ENCODE measurements at regions not wholly inside any gene's neighbourhood (a gene's known extent, or its start where the extent isn't known, plus 50 kb on each side); places are given as distances from the start of the nearest gene placed in this dataset.
"Not testable (repeated sequence)": the region's sequence is repeated elsewhere in the genome, so short reads cannot be mapped to it uniquely, and the experiment has no call there.

DNA sequence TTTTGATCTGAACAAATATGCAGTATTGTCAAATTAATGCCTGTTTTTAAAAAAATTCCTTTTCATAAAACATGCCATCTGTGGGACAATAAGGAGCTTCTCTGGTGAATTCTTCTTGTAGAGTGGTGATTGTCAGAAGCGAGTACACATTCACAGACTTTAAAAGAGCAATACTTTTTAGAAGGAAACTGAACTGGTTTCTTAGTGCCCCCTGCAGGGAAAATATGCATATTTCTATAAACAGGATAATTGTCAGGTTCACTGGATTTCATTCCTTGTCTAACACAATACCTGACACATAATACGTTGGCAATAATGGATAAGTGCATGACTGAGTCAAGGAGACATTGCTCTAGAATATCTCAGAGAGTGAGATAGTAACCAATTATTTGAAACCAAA, 133.7 kb downstream of the KIF4B start:
- Histone ChIP-seq H3K27ac (ENCODE audit: low read length) (no peak overlapping the region), H3K9ac (ENCODE audit: low read depth, low read length) (no peak overlapping the region), H3K27me3 (ENCODE audit: insufficient read depth, low read length) (no peaks in the 10 kb centered on the region), H3K4me1 (ENCODE audit: insufficient read depth, low read length) (peaks cover 7% of the 10 kb centered on the region), H3K9me3 (ENCODE audit: insufficient read depth, low read depth, low read length) (no peaks in the 10 kb centered on the region), H3K36me3 (ENCODE audit: insufficient read depth, low read depth, low read length) (no peaks in the 10 kb centered on the region), H3K4me3 (ENCODE audit: low read length) (no peak overlapping the region)

DNA sequence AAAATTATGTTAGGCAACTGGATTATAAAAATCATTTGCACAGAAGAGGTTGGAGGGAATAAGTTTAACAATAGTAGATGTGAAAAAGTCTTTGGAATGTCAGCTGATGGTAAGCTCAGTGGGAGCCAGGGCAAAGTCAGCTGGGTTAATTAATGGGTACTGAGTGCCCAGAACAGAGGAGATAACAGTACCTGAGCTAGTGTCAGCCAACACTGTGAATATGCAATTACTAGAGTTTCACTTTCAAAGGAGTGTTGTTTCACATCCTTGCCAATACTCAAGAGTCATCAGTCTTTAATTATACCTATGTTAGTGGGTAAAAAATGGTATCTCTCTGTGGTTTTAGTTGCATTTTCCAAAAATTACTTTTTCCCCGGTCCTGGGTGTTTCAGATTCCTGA, 135.1 kb downstream of the KIF4B start:
- H3K9ac ChIP-seq (ENCODE audit: low read depth, low read length), result no peak overlapping the region

DNA sequence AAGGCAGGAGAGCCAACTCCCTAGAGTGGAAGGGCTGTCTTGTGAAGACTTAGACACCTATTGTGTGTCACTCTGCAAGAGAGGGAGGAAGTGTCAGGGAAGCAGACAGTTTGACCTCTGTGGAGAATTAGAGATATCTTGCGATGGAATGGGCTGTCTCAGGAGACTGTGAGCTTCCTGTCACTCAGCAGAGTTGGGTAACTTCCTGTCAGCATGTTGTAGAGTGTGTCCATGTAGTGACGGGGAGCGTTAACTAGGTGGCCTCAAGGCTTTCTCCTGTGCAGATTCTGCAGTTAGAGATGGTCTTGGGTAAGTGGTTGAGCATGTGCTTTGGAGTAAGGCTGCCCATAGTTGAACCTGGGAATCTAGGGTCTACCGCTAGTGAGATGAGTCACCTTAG, 136.5 kb downstream of the KIF4B start:
- Histone ChIP-seq H3K27me3 (ENCODE audit: insufficient read depth, low read length) (no peaks in the 10 kb centered on the region), H3K4me1 (ENCODE audit: insufficient read depth, low read length) (peaks cover 7% of the 10 kb centered on the region), H3K36me3 (ENCODE audit: insufficient read depth, low read depth, low read length) (no peaks in the 10 kb centered on the region), H3K9ac (ENCODE audit: low read depth, low read length) (no peak overlapping the region), H3K27ac (ENCODE audit: low read length) (no peak overlapping the region), H3K9me3 (ENCODE audit: insufficient read depth, low read depth, low read length) (no peaks in the 10 kb centered on the region), H3K4me3 (ENCODE audit: low read length) (no peak overlapping the region)

More for the DNA sequence above, 135.1 kb downstream of the KIF4B start:
- Histone ChIP-seq H3K4me1 (ENCODE audit: insufficient read depth, low read length) (peaks cover 7% of the 10 kb centered on the region), H3K27me3 (ENCODE audit: insufficient read depth, low read length) (no peaks in the 10 kb centered on the region), H3K27ac (ENCODE audit: low read length) (no peak overlapping the region), H3K36me3 (ENCODE audit: insufficient read depth, low read depth, low read length) (no peaks in the 10 kb centered on the region), H3K4me3 (ENCODE audit: low read length) (no peak overlapping the region), H3K9me3 (ENCODE audit: insufficient read depth, low read depth, low read length) (no peaks in the 10 kb centered on the region)

DNA sequence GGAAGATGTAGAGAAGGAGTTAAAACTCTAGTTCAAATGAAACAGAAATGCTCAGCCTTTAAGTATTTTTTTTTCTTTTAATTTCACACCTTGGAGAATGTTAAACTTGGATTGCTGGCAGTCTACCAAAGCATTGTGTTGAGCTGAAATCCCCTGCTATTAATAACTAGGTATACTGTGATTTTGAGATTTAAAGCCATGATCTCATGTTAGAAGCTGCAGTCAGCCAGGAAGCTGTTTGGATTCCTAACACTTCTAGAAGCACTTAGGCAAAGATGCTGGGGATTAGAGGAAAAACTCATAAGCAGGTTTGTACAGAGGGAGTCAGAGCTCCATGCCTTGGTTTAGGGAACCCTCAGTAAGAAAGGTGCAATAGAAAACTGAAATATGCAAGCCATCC, 141.4 kb downstream of the KIF4B start:
- Histone ChIP-seq H3K9me3 (ENCODE audit: insufficient read depth, low read depth, low read length) (no peaks in the 10 kb centered on the region), H3K4me1 (ENCODE audit: insufficient read depth, low read length) (no peaks in the 10 kb centered on the region), H3K9ac (ENCODE audit: low read depth, low read length) (no peak overlapping the region), H3K27me3 (ENCODE audit: insufficient read depth, low read length) (no peaks in the 10 kb centered on the region), H3K27ac (ENCODE audit: low read length) (no peak overlapping the region), H3K36me3 (ENCODE audit: insufficient read depth, low read depth, low read length) (no peaks in the 10 kb centered on the region), H3K4me3 (ENCODE audit: low read length) (no peak overlapping the region)

DNA sequence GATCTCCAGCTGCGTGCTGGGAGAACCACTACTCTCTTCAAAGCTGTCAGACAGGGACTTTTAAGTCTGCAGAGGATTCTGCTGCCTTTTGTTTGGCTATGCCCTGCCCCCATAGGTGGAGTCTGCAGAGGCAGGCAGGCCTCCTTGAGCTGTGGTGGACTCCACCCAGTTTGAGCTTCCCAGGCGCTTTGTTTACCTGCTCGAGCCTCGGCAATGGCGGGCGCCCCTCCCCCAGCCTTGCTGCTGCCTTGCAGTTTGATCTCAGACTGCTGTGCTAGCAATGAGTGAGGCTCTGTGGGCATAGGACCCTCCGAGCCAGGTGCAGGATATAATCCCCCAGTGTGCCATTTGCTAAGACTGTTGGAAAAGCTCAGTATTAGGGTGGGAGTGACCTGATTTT, 149.5 kb downstream of the KIF4B start:
- H3K4me3 ChIP-seq (ENCODE audit: low read length), result not testable (repeated sequence)

DNA sequence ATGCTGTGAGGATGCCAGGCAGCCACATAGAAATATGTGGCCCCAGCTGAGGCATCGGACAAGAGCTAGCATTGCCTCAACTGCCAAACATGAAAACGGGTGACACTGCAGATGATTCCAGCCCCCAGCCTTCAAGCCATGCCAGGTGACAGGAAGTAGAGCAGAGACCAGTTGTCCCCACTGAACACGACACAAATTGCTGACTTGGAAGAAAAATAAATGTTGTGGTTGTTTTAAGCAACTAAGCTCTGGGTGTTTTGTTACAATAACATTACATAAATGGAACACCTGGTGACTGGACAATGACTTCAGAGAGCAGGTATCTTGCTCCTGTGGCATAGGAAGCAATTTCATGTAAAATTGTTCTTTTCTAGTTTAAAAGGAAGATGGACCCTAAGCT, 154.2 kb downstream of the KIF4B start:
- Histone ChIP-seq H3K27me3 (ENCODE audit: insufficient read depth, low read length) (no peaks in the 10 kb centered on the region), H3K36me3 (ENCODE audit: insufficient read depth, low read depth, low read length) (no peaks in the 10 kb centered on the region), H3K27ac (ENCODE audit: low read length) (no peak overlapping the region), H3K4me3 (ENCODE audit: low read length) (no peak overlapping the region), H3K9ac (ENCODE audit: low read depth, low read length) (no peak overlapping the region), H3K9me3 (ENCODE audit: insufficient read depth, low read depth, low read length) (peaks cover 11% of the 10 kb centered on the region), H3K4me1 (ENCODE audit: insufficient read depth, low read length) (no peaks in the 10 kb centered on the region)

More for the DNA sequence above, 149.5 kb downstream of the KIF4B start:
- H3K9me3 ChIP-seq (ENCODE audit: insufficient read depth, low read depth, low read length); H3K27me3 ChIP-seq (ENCODE audit: insufficient read depth, low read length); H3K27ac ChIP-seq (ENCODE audit: low read length); H3K36me3 ChIP-seq (ENCODE audit: insufficient read depth, low read depth, low read length); H3K4me1 ChIP-seq (ENCODE audit: insufficient read depth, low read length); H3K9ac ChIP-seq (ENCODE audit: low read depth, low read length): not testable (repeated sequence)

DNA sequence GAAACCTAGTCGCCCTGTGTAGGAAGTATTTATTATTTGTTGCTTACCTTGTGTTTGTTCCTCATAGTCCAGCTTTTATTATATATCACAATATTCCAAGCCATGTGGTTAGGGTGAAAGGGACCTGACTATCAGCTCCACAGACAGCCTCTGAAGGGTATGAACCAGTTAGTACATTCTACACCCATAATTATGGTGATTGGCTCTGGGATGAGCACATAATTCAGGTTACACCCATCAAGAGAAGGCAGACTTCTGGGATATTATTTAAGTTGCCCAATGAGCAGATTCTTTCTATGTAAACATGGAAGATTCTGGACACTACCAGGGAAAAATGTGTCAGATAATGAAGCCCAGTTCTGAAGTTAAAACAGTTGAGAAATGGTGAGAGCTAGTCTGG, 168.0 kb downstream of the KIF4B start:
- peaks cover 7% of the 10 kb centered on the region for H3K9me3 ChIP-seq (ENCODE audit: insufficient read depth, low read depth, low read length)

DNA sequence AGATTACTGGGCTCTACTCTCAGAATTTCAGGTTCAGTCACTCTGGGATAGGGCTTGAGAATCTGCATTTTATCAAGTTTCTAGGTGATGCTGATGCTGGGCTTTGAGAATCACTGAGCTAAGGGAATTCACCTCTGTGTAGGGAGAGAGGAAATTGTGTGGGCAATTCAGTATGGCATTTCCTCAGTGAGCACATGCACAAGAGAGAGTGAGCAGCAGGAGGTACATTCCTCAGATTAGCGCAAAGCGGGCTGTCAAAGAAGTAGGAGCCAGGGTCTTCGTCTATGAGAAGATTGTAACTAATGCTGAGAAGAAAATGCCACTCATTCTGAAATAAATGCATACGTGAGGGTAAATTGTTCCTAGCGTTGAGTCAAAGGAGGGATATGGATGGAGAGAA, 175.9 kb downstream of the KIF4B start:
- no peak overlapping the region for H3K27ac ChIP-seq (ENCODE audit: low read length)
- peaks cover 8% of the 10 kb centered on the region; the same call in 1 of the 2 replicates for H3K4me1 ChIP-seq (ENCODE audit: insufficient read depth, low read length)
- H3K36me3 ChIP-seq (ENCODE audit: insufficient read depth, low read depth, low read length), result no peaks in the 10 kb centered on the region
- H3K9ac ChIP-seq (ENCODE audit: low read depth, low read length), result no peak overlapping the region
- H3K9me3 ChIP-seq (ENCODE audit: insufficient read depth, low read depth, low read length), result no peaks in the 10 kb centered on the region
- H3K4me3 ChIP-seq (ENCODE audit: low read length), result no peak overlapping the region
- H3K27me3 ChIP-seq (ENCODE audit: insufficient read depth, low read length), result no peaks in the 10 kb centered on the region

More for the DNA sequence above, 168.0 kb downstream of the KIF4B start:
- Histone ChIP-seq H3K4me1 (ENCODE audit: insufficient read depth, low read length) (no peaks in the 10 kb centered on the region), H3K27ac (ENCODE audit: low read length) (no peak overlapping the region), H3K36me3 (ENCODE audit: insufficient read depth, low read depth, low read length) (no peaks in the 10 kb centered on the region), H3K4me3 (ENCODE audit: low read length) (no peak overlapping the region), H3K27me3 (ENCODE audit: insufficient read depth, low read length) (no peaks in the 10 kb centered on the region), H3K9ac (ENCODE audit: low read depth, low read length) (no peak overlapping the region)

DNA sequence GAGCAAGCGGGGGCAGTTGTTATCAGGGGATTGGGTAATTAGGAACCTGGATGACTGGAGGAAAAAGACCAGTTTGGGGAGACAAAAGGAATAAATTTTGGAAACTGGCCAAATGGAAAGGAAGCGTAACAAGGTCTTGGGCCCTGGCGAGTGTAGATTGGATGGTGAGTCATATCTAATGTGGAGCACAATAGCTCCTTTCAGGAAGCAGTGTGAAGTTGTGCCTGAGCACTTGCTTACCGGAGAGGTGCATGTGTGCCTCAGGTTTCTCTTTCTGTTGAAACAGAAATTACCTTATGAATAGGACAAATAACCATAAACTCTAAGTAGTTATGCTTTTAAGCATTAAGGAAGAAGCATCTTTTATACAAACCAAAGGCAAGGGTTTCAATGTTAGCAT, 176.4 kb downstream of the KIF4B start:
- H3K9me3 ChIP-seq (ENCODE audit: insufficient read depth, low read depth, low read length), result no peaks in the 10 kb centered on the region
- H3K4me3 ChIP-seq (ENCODE audit: low read length), result no peak overlapping the region
- no peak overlapping the region for H3K9ac ChIP-seq (ENCODE audit: low read depth, low read length)
- no peak overlapping the region for H3K27ac ChIP-seq (ENCODE audit: low read length)
- no peaks in the 10 kb centered on the region for H3K27me3 ChIP-seq (ENCODE audit: insufficient read depth, low read length)
- peaks cover 8% of the 10 kb centered on the region; the same call in 1 of the 2 replicates for H3K4me1 ChIP-seq (ENCODE audit: insufficient read depth, low read length)
- H3K36me3 ChIP-seq (ENCODE audit: insufficient read depth, low read depth, low read length), result no peaks in the 10 kb centered on the region

DNA sequence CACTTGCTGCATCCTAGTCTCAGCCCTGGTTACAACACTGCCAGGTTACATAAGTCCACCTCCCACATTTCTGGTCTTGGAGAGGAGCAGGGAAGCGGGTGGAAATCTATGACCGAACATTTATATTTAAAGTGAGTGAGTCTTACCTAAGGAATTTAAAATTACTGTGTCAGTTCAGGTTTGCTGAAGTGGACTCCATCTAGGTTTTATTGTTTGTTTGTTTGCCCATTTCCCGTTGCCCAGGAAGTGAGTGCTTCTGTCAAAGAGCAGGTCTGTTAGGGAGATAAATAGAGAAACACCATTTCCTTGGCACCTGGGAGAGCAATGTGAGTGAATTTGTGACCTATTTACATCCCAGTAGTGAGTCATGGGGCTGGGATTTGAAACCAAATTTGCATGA, 179.5 kb downstream of the KIF4B start:
- Histone ChIP-seq H3K9me3 (ENCODE audit: insufficient read depth, low read depth, low read length) (no peaks in the 10 kb centered on the region), H3K9ac (ENCODE audit: low read depth, low read length) (no peak overlapping the region), H3K27me3 (ENCODE audit: insufficient read depth, low read length) (no peaks in the 10 kb centered on the region), H3K36me3 (ENCODE audit: insufficient read depth, low read depth, low read length) (no peaks in the 10 kb centered on the region), H3K4me3 (ENCODE audit: low read length) (no peak overlapping the region), H3K4me1 (ENCODE audit: insufficient read depth, low read length) (peaks cover 8% of the 10 kb centered on the region; the same call in 1 of the 2 replicates), H3K27ac (ENCODE audit: low read length) (no peak overlapping the region)

DNA sequence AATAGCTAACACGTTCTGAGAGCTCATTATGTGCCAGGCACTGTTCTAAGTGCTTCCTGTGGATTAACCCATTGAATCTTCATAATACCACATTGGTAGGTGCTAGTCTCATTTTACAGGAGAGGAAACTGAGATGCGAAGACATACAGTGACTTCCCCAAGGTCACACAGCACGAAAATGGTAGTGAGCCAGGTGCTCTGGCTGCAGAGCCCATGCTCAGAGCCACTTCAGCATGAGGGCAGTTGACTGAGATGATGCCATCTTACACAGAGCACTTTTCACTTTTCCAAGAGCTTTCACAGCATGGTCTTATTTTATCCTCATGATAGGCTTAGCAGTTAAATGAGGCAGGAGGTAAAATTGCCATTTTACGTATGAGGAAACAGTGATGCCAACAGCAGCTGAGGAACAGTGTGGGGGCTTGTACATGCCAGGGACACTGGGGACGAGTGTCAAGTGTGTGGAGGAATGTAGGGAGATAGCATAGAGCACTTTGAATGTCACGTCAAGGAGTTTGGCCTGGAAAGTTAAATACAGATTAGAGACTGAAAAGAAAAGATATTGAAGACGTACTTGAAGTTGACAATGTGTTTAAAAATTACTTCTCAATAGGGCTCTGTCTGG, 180.0 kb downstream of the KIF4B start:
- no peaks in the 10 kb centered on the region for H3K27me3 ChIP-seq (ENCODE audit: insufficient read depth, low read length)
- no peaks in the 10 kb centered on the region for H3K36me3 ChIP-seq (ENCODE audit: insufficient read depth, low read depth, low read length)
- H3K9me3 ChIP-seq (ENCODE audit: insufficient read depth, low read depth, low read length), result no peaks in the 10 kb centered on the region
- no peak overlapping the region for H3K4me3 ChIP-seq (ENCODE audit: low read length)
- no peak overlapping the region for H3K9ac ChIP-seq (ENCODE audit: low read depth, low read length)
- peaks cover 8% of the 10 kb centered on the region; the same call in 1 of the 2 replicates for H3K4me1 ChIP-seq (ENCODE audit: insufficient read depth, low read length)
- no peak overlapping the region for H3K27ac ChIP-seq (ENCODE audit: low read length)

DNA sequence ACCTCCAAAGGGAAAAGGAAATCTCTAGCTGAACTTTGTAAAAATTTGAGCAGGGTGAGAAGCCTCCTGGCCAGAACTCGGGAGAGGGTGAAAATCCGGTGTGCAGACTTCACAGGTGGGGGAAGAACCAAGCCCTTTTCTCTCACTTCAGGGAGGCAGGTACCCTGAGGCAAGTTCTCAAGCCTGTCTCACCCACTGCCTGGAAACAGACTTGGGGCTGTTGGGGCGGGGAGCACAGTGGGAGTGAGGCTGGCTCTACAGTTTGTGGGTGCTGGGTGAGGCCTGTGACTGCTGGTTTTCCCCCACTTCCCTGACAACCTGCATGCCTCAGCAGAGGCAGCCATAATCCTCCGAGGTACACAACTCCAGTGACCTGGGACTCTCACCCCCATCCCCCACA, 187.1 kb downstream of the KIF4B start:
- H3K4me3 ChIP-seq (ENCODE audit: low read length), result no peak overlapping the region
- H3K27me3 ChIP-seq (ENCODE audit: insufficient read depth, low read length), result no peaks in the 10 kb centered on the region
- peaks cover 20% of the 10 kb centered on the region; the same call in 1 of the 2 replicates for H3K9me3 ChIP-seq (ENCODE audit: insufficient read depth, low read depth, low read length)
- H3K4me1 ChIP-seq (ENCODE audit: insufficient read depth, low read length), result no peaks in the 10 kb centered on the region
- H3K36me3 ChIP-seq (ENCODE audit: insufficient read depth, low read depth, low read length), result no peaks in the 10 kb centered on the region
- no peak overlapping the region for H3K9ac ChIP-seq (ENCODE audit: low read depth, low read length)
- no peak overlapping the region for H3K27ac ChIP-seq (ENCODE audit: low read length)
